Liver (tissue), 2 donors: ENCODE measurements at regions not wholly inside any gene's neighbourhood (a gene's known extent, or its start where the extent isn't known, plus 50 kb on each side); places are given as distances from the start of the nearest gene placed in this dataset.

Experiments used
- TF ChIP-seq, protein P1 (sequence below): fragments of 150-350 bp; IDR thresholded peaks from 2 replicates; pipeline ENCODE4 v1.5.1; 2017; ENCODE audit warnings: improper control_type of control experiment, low read depth, low read length; ENCODE audit not compliant: missing input control
- TF ChIP-seq, protein P2 (sequence below): IDR thresholded peaks from 2 replicates; pipeline ENCODE4 v1.6.1; 2016; ENCODE audit warnings: antibody characterized with exemption, mild to moderate bottlenecking
- donor health status: healthy.

DNA sequence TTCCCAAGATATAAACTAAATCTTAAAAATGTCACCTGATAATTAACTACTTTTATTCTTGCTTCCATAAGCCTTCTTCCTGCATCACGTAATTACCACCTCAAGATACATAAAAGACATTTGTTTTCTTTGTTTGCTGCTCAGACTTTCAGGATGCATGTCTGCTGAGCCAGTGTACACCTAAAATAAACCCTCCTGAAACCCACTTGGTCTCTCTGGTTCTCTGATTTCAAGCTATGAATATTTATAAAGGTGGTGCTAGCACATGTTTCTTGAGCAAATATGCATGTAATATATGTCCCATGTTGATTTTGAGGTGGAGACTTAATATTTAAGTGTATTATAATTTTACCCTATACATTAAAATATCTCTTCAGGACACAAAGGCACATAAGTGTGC is 1627.7 kb upstream of the CDH9 start:
- TF ChIP-seq, protein P1, sequence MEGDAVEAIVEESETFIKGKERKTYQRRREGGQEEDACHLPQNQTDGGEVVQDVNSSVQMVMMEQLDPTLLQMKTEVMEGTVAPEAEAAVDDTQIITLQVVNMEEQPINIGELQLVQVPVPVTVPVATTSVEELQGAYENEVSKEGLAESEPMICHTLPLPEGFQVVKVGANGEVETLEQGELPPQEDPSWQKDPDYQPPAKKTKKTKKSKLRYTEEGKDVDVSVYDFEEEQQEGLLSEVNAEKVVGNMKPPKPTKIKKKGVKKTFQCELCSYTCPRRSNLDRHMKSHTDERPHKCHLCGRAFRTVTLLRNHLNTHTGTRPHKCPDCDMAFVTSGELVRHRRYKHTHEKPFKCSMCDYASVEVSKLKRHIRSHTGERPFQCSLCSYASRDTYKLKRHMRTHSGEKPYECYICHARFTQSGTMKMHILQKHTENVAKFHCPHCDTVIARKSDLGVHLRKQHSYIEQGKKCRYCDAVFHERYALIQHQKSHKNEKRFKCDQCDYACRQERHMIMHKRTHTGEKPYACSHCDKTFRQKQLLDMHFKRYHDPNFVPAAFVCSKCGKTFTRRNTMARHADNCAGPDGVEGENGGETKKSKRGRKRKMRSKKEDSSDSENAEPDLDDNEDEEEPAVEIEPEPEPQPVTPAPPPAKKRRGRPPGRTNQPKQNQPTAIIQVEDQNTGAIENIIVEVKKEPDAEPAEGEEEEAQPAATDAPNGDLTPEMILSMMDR, result no peak
- TF ChIP-seq, protein P2, sequence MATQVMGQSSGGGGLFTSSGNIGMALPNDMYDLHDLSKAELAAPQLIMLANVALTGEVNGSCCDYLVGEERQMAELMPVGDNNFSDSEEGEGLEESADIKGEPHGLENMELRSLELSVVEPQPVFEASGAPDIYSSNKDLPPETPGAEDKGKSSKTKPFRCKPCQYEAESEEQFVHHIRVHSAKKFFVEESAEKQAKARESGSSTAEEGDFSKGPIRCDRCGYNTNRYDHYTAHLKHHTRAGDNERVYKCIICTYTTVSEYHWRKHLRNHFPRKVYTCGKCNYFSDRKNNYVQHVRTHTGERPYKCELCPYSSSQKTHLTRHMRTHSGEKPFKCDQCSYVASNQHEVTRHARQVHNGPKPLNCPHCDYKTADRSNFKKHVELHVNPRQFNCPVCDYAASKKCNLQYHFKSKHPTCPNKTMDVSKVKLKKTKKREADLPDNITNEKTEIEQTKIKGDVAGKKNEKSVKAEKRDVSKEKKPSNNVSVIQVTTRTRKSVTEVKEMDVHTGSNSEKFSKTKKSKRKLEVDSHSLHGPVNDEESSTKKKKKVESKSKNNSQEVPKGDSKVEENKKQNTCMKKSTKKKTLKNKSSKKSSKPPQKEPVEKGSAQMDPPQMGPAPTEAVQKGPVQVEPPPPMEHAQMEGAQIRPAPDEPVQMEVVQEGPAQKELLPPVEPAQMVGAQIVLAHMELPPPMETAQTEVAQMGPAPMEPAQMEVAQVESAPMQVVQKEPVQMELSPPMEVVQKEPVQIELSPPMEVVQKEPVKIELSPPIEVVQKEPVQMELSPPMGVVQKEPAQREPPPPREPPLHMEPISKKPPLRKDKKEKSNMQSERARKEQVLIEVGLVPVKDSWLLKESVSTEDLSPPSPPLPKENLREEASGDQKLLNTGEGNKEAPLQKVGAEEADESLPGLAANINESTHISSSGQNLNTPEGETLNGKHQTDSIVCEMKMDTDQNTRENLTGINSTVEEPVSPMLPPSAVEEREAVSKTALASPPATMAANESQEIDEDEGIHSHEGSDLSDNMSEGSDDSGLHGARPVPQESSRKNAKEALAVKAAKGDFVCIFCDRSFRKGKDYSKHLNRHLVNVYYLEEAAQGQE, result no peak
